Testis (tissue), 2 donors: ENCODE measurements at regions not wholly inside any gene's neighbourhood (a gene's known extent, or its start where the extent isn't known, plus 50 kb on each side); places are given as distances from the start of the nearest gene placed in this dataset.
"Not testable (repeated sequence)": the region's sequence is repeated elsewhere in the genome, so short reads cannot be mapped to it uniquely, and the experiment has no call there.

Experiments used
- CTCF ChIP-seq, 3 experiments: fragments of 450-650 bp in 2 of 3; fragments of 200-600 bp in 1 of 3; sonication (generic) in 1 of 3; IDR thresholded peaks; one replicate each; pipeline ENCODE4 v1.5.1; 2016 to 2019; ENCODE audit warnings: antibody characterized with exemption in 3 of 3, mild to moderate bottlenecking in 2 of 3, moderate library complexity in 1 of 3
- POLR2A ChIP-seq: fragments of 450-650 bp; IDR thresholded peaks from one replicate; pipeline ENCODE4 v1.6.1; 2017; ENCODE audit warnings: antibody characterized with exemption, mild to moderate bottlenecking, moderate library complexity

- TF ChIP-seq CTCF (IDR thresholded peaks at IDR 0.05); POLR2A: not testable (repeated sequence)
Observed at GRCh38 chr13:63444225-63444624, 2028.6 kb upstream of the PCDH20 start.
